Glomerular visceral epithelial cell (primary cell): ENCODE measurements at regions not wholly inside any gene's neighbourhood (a gene's known extent, or its start where the extent isn't known, plus 50 kb on each side); places are given as distances from the start of the nearest gene placed in this dataset.

ENCODE experiments used
- DNase-seq: peaks from one replicate; pipeline ENCODE4 v3.0.0-alpha.2; 2016; ENCODE audit errors: extremely low spot score

- no peak for DNase-seq
Measured at GRCh38 chr14:98458702-98459101, 813.3 kb downstream of the BCL11B start.

GRCh38 chr14:98462908-98463307 lies 809.1 kb downstream of the BCL11B start:
- DNase-seq, result no peak

- no peak for DNase-seq
Measured at GRCh38 chr14:98466807-98467206, 805.2 kb downstream of the BCL11B start.

GRCh38 chr14:98470663-98471062 lies 801.3 kb downstream of the BCL11B start:
- no peak for DNase-seq

GRCh38 chr14:98474900-98475299 lies 797.1 kb downstream of the BCL11B start:
- no peak for DNase-seq

GRCh38 chr14:98477935-98478334 lies 794.1 kb downstream of the BCL11B start:
- DNase-seq, result no peak

- DNase-seq, result no peak
Measured at GRCh38 chr14:98489115-98489514, 782.9 kb downstream of the BCL11B start.

GRCh38 chr14:98494582-98494981 lies 777.4 kb downstream of the BCL11B start:
- no peak for DNase-seq

- DNase-seq, result no peak
Measured at GRCh38 chr14:98498019-98498885, 773.7 kb downstream of the BCL11B start.

GRCh38 chr14:98501335-98501734 lies 770.7 kb downstream of the BCL11B start:
- DNase-seq, result no peak

- DNase-seq, result no peak
Measured at GRCh38 chr14:98501836-98502235, 770.2 kb downstream of the BCL11B start.

GRCh38 chr14:98503086-98503815 lies 768.7 kb downstream of the BCL11B start:
- DNase-seq, result no peak

- no peak for DNase-seq
Measured at GRCh38 chr14:98507264-98507663, 764.7 kb downstream of the BCL11B start.

GRCh38 chr14:98510392-98510791 lies 761.6 kb downstream of the BCL11B start:
- no peak for DNase-seq

- no peak for DNase-seq
Measured at GRCh38 chr14:98512501-98513251, 759.3 kb downstream of the BCL11B start.

- DNase-seq, result no peak
Measured at GRCh38 chr14:98513558-98513957, 758.4 kb downstream of the BCL11B start.

- no peak for DNase-seq
Measured at GRCh38 chr14:98514016-98514415, 758.0 kb downstream of the BCL11B start.

- DNase-seq, result no peak
Measured at GRCh38 chr14:98536256-98536655, 735.7 kb downstream of the BCL11B start.

- DNase-seq, result no peak
Measured at GRCh38 chr14:98542316-98542715, 729.7 kb downstream of the BCL11B start.

GRCh38 chr14:98543074-98543473 lies 728.9 kb downstream of the BCL11B start:
- DNase-seq, result no peak

- no peak for DNase-seq
Measured at GRCh38 chr14:98544174-98544573, 727.8 kb downstream of the BCL11B start.

GRCh38 chr14:98545181-98545580 lies 726.8 kb downstream of the BCL11B start:
- DNase-seq, result no peak
